Astrocyte of the spinal cord (primary cell): ENCODE measurements at regions not wholly inside any gene's neighbourhood (a gene's known extent, or its start where the extent isn't known, plus 50 kb on each side); places are given as distances from the start of the nearest gene placed in this dataset.

Experiments used
- DNase-seq: peaks from one replicate; pipeline ENCODE4 v3.0.0; 2011; ENCODE audit warnings: low read depth, low spot score
- H3K4me3 ChIP-seq: 2 replicates; pipeline ENCODE4 v1.5.1; 2011; ENCODE audit warnings: low read depth, mild to moderate bottlenecking, low read length, moderate library complexity
- CTCF ChIP-seq: IDR thresholded peaks from 2 replicates; pipeline ENCODE4 v1.5.1; 2012; ENCODE audit warnings: low read depth, mild to moderate bottlenecking, low read length, inconsistent platforms
- in situ Hi-C: cut with HindIII; loops from 2 replicates; pipeline ENCODE4 v1.10.0; 2017; ENCODE audit warnings: low sequenced_read_pairs

- no peak overlapping the region for H3K4me3 ChIP-seq
- TF ChIP-seq CTCF: no peak
- in situ Hi-C loops: no loop called here
- DNase-seq: no peak
Measured at GRCh38 chr6:145367149-145367548, 368.2 kb downstream of the EPM2A start.

GRCh38 chr6:145368075-145368474 is 367.2 kb downstream of the EPM2A start:
- DNase-seq: no peak
- no peak overlapping the region for H3K4me3 ChIP-seq
- no peak for TF ChIP-seq CTCF
- in situ Hi-C loops: no loop called here

- H3K4me3 ChIP-seq: no peak overlapping the region
- TF ChIP-seq CTCF: no peak
- in situ Hi-C loops: no loop called here
- no peak for DNase-seq
Measured at GRCh38 chr6:145370559-145370958, 364.8 kb downstream of the EPM2A start.

GRCh38 chr6:145372671-145373151 is 362.6 kb downstream of the EPM2A start:
- in situ Hi-C loops: no loop called here
- DNase-seq: peak; percentile 37
- H3K4me3 ChIP-seq: no peak overlapping the region
- TF ChIP-seq CTCF: no peak

- H3K4me3 ChIP-seq: no peak overlapping the region
- TF ChIP-seq CTCF: no peak
- in situ Hi-C loops: no loop called here
- no peak for DNase-seq
Measured at GRCh38 chr6:145373826-145374225, 361.5 kb downstream of the EPM2A start.

GRCh38 chr6:145374570-145374969 is 360.8 kb downstream of the EPM2A start:
- in situ Hi-C loops: no loop called here
- DNase-seq: no peak
- H3K4me3 ChIP-seq: no peak overlapping the region
- TF ChIP-seq CTCF: no peak

- no peak for TF ChIP-seq CTCF
- in situ Hi-C loops: no loop called here
- H3K4me3 ChIP-seq: no peak overlapping the region
- DNase-seq: no peak
Measured at GRCh38 chr6:145375502-145375901, 359.8 kb downstream of the EPM2A start.
